Breast epithelium (tissue), 3 donors: ENCODE measurements at regions not wholly inside any gene's neighbourhood (a gene's known extent, or its start where the extent isn't known, plus 50 kb on each side); places are given as distances from the start of the nearest gene placed in this dataset.

Experiments used
- POLR2A ChIP-seq: fragments of 450-650 bp; IDR thresholded peaks from one replicate; pipeline ENCODE4 v1.6.1; 2016; ENCODE audit warnings: antibody characterized with exemption, mild to moderate bottlenecking, moderate library complexity
- TF ChIP-seq, protein P1 (sequence below), 3 donors: fragments of 450-650 bp; IDR thresholded peaks; one replicate each; pipeline ENCODE4 v1.5.1; 2016 to 2017; ENCODE audit warnings: antibody characterized with exemption in 3 of 3, mild to moderate bottlenecking in 3 of 3, moderate library complexity in 3 of 3

DNA sequence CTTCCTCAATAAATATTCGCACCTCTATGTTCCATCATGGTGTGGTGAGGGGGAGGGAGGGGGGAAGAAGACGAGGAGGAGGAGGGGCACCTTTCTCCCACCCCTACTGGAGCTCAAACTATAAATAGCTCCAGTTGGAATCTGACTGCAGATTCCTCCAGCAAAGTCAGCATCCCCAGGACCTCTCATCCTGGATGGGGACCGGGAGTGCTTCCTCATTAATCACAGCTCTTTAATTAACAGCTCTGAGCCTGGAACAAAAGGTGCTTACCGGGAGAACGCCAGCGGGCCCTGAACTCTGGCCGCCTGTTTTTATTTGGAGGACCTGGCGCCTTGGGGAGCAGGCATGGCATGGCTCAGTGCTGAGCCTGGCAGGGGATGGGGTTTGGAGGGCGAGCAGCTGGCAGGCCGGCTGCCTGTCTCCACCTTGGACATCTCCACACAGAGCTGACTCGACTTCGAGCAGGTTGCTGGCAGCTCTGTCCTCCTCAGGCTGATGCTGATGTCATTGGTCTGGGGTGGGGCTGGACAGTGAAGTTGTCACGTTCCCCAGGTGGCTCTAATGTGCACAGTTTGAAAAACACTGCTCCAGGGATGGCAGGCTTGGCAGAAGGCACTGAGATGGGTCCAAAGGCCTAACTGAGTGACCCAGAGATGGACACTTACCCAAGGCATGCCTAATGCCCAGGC, 180.4 kb downstream of the DHX35 start:
- TF ChIP-seq, protein P1, sequence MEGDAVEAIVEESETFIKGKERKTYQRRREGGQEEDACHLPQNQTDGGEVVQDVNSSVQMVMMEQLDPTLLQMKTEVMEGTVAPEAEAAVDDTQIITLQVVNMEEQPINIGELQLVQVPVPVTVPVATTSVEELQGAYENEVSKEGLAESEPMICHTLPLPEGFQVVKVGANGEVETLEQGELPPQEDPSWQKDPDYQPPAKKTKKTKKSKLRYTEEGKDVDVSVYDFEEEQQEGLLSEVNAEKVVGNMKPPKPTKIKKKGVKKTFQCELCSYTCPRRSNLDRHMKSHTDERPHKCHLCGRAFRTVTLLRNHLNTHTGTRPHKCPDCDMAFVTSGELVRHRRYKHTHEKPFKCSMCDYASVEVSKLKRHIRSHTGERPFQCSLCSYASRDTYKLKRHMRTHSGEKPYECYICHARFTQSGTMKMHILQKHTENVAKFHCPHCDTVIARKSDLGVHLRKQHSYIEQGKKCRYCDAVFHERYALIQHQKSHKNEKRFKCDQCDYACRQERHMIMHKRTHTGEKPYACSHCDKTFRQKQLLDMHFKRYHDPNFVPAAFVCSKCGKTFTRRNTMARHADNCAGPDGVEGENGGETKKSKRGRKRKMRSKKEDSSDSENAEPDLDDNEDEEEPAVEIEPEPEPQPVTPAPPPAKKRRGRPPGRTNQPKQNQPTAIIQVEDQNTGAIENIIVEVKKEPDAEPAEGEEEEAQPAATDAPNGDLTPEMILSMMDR (IDR thresholded peaks at IDR 0.05), result no peak
- no peak for TF ChIP-seq POLR2A
